ENCODE measurements at regions not wholly inside any gene's neighbourhood (a gene's known extent, or its start where the extent isn't known, plus 50 kb on each side); places are given as distances from the start of the nearest gene placed in this dataset.

GRCh38 chr5:61625681-61626621 is 293.9 kb downstream of the ZSWIM6 start (continued):
- TF ChIP-seq NANOG (IDR thresholded peaks at IDR 0.05; ENCODE audit: insufficient read depth, low read depth, low read length, poor library complexity, severe bottlenecking) (no peak), ZNF274 (IDR thresholded peaks at IDR 0.05; ENCODE audit: borderline replicate concordance, extremely low read depth, low read length) (no peak), ATF2 (IDR thresholded peaks at IDR 0.05; ENCODE audit: low read length) (no peak), USF2 (IDR thresholded peaks at IDR 0.05; ENCODE audit: low read length) (no peak), CREB1 (IDR thresholded peaks at IDR 0.05) (no peak), GTF2F1 (IDR thresholded peaks at IDR 0.05; ENCODE audit: borderline replicate concordance, low read depth, low read length) (no peak), BRCA1 (IDR thresholded peaks at IDR 0.05; ENCODE audit: low read depth, low read length) (no peak), TAF7 (optimal IDR thresholded peaks at IDR 0.05; ENCODE audit: borderline replicate concordance, low read depth, low read length) (no peak), JUND (IDR thresholded peaks at IDR 0.05; ENCODE audit: low read length) (no peak), CTCF (IDR thresholded peaks at IDR 0.05; ENCODE audit: control extremely low read depth in 1 of 3, insufficient read depth in 1 of 3, low read depth in 1 of 3, low read length in 3 of 3) (no peak), CBX5 (IDR thresholded peaks at IDR 0.05; ENCODE audit: low read depth, low read length) (no peak), TAF1 (IDR thresholded peaks at IDR 0.05; ENCODE audit: low read depth, low read length) (peak; percentile 24; the same call in 1 of the 2 replicates), E2F6 (IDR thresholded peaks at IDR 0.05) (peak; percentile 42), EZH2 (IDR thresholded peaks at IDR 0.05; ENCODE audit: low read depth, low read length, severe bottlenecking) (no peak), CHD1 (IDR thresholded peaks at IDR 0.05; ENCODE audit: low read depth, low read length) (no peak), MAFK (IDR thresholded peaks at IDR 0.05; ENCODE audit: low read depth, low read length) (no peak), TCF12 (IDR thresholded peaks at IDR 0.05; ENCODE audit: low read depth, low read length) (no peak), PHF8 (conservative IDR thresholded peaks at IDR 0.05; ENCODE audit: low read depth, low read length) (peak; percentile 65)
